ENCODE measurements at regions not wholly inside any gene's neighbourhood (a gene's known extent, or its start where the extent isn't known, plus 50 kb on each side); places are given as distances from the start of the nearest gene placed in this dataset.

GRCh38 chr1:215022204-215022603 lies 60.3 kb upstream of the KCNK2 start:
- TF ChIP-seq, protein P1, sequence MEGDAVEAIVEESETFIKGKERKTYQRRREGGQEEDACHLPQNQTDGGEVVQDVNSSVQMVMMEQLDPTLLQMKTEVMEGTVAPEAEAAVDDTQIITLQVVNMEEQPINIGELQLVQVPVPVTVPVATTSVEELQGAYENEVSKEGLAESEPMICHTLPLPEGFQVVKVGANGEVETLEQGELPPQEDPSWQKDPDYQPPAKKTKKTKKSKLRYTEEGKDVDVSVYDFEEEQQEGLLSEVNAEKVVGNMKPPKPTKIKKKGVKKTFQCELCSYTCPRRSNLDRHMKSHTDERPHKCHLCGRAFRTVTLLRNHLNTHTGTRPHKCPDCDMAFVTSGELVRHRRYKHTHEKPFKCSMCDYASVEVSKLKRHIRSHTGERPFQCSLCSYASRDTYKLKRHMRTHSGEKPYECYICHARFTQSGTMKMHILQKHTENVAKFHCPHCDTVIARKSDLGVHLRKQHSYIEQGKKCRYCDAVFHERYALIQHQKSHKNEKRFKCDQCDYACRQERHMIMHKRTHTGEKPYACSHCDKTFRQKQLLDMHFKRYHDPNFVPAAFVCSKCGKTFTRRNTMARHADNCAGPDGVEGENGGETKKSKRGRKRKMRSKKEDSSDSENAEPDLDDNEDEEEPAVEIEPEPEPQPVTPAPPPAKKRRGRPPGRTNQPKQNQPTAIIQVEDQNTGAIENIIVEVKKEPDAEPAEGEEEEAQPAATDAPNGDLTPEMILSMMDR (conservative IDR thresholded peaks at IDR 0.05; ENCODE audit: low read depth, low read length): no peak
- TF ChIP-seq EZH2 (IDR thresholded peaks at IDR 0.05; ENCODE audit: low read length, unreplicated experiment): no peak
- no peak for TF ChIP-seq EZH2phosphoT487 (IDR thresholded peaks at IDR 0.05; ENCODE audit: borderline replicate concordance, low read length)
